PFSK-1 (cell line): ENCODE measurements at regions not wholly inside any gene's neighbourhood (a gene's known extent, or its start where the extent isn't known, plus 50 kb on each side); places are given as distances from the start of the nearest gene placed in this dataset.

Experiments used
- FOXP2 ChIP-seq: optimal IDR thresholded peaks from 2 replicates; pipeline ENCODE3; 2011; ENCODE audit warnings: borderline replicate concordance, control low read depth, inconsistent platforms; ENCODE audit not compliant: insufficient read depth; ENCODE audit errors: extremely low read length, extremely low read depth
- POLR2AphosphoS5 ChIP-seq: IDR thresholded peaks from 2 replicates; pipeline ENCODE4 v1.6.1; 2012; ENCODE audit warnings: low read depth, mild to moderate bottlenecking, control low read depth, low read length, moderate library complexity
- REST ChIP-seq, 2 experiments: IDR thresholded peaks; 2 replicates each; pipeline versions ENCODE4 v1.6.1 to v1.8.0; 2011 to 2012; ENCODE audit warnings: low read depth in 2 of 2, low read length in 2 of 2, control low read depth in 1 of 2, inconsistent platforms in 1 of 2, mild to moderate bottlenecking in 1 of 2, moderate library complexity in 1 of 2; ENCODE audit not compliant: insufficient read depth in 1 of 2
- SIN3A ChIP-seq: IDR thresholded peaks from 2 replicates; pipeline ENCODE4 v1.6.1; 2012; ENCODE audit warnings: mild to moderate bottlenecking, low read length, moderate library complexity, borderline replicate concordance; ENCODE audit not compliant: insufficient read depth
- TAF1 ChIP-seq: IDR thresholded peaks from 2 replicates; pipeline ENCODE4 v1.6.1; 2012; ENCODE audit warnings: low read length, control low read depth, borderline replicate concordance; ENCODE audit not compliant: insufficient read depth

GRCh38 chr13:74868049-74868448 is 613.9 kb downstream of the TBC1D4 start:
- no peak for TF ChIP-seq FOXP2
- TF ChIP-seq TAF1, result no peak
- no peak for TF ChIP-seq SIN3A
- TF ChIP-seq POLR2AphosphoS5, result no peak
- TF ChIP-seq REST (IDR thresholded peaks at IDR 0.05; ENCODE audit: insufficient read depth in 1 of 2, low read depth in 2 of 2, low read length in 2 of 2), result no peak

GRCh38 chr13:74867460-74867859 is 614.5 kb downstream of the TBC1D4 start:
- TF ChIP-seq FOXP2 (no peak), SIN3A (no peak), TAF1 (no peak), REST (IDR thresholded peaks at IDR 0.05; ENCODE audit: insufficient read depth in 1 of 2, low read depth in 2 of 2, low read length in 2 of 2) (no peak), POLR2AphosphoS5 (no peak)

GRCh38 chr13:74866101-74866500 is 615.9 kb downstream of the TBC1D4 start:
- no peak for TF ChIP-seq FOXP2
- no peak for TF ChIP-seq POLR2AphosphoS5
- TF ChIP-seq SIN3A, result no peak
- no peak for TF ChIP-seq REST (IDR thresholded peaks at IDR 0.05; ENCODE audit: insufficient read depth in 1 of 2, low read depth in 2 of 2, low read length in 2 of 2)
- TF ChIP-seq TAF1, result no peak

GRCh38 chr13:74865656-74866055 is 616.3 kb downstream of the TBC1D4 start:
- TF ChIP-seq REST (IDR thresholded peaks at IDR 0.05; ENCODE audit: insufficient read depth in 1 of 2, low read depth in 2 of 2, low read length in 2 of 2), result no peak
- TF ChIP-seq POLR2AphosphoS5, result no peak
- TF ChIP-seq TAF1, result no peak
- TF ChIP-seq FOXP2, result no peak
- TF ChIP-seq SIN3A, result no peak

GRCh38 chr13:74860789-74861188 is 621.2 kb downstream of the TBC1D4 start:
- TF ChIP-seq REST (IDR thresholded peaks at IDR 0.05; ENCODE audit: insufficient read depth in 1 of 2, low read depth in 2 of 2, low read length in 2 of 2), result no peak
- TF ChIP-seq FOXP2, result no peak
